ENCODE measurements at regions not wholly inside any gene's neighbourhood (a gene's known extent, or its start where the extent isn't known, plus 50 kb on each side); places are given as distances from the start of the nearest gene placed in this dataset.
"Not testable (repeated sequence)": the region's sequence is repeated elsewhere in the genome, so short reads cannot be mapped to it uniquely, and the experiment has no call there.

DNA sequence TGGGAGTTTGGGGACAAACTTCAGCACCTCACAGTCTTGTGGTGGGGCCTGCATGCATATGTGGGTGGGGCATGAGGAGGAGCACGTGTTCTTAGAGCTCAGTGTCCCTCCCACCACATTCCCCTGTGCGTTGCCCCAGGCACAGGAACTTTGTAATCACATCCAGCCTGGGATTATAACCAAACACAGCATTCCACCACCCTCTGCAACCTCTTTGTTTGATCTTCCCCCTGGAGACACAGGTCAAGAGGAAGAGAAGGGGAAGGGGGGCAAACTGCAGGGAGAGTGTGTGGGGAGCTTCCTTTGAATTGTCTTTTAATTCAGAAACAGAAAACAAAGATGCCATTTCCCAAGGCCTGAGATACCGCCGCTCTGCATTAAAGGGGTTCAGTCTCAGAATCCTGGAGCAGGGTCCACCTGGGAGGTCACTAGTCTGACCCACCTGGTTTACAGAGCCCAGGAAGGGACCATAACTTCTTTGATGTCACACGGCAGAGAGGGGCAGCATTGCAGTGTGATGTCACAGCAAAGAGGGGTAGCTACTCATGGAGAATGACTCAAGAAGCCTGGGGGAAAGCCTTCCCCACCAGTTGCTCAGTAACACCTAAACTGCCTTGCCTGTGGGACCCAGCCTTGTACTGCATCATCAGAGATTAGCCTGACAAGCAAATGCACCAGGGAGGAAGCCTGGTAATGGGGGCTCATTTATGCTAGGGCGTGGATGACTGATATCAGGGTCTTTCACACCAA, 106.3 kb upstream of the RNU6-1 start:
- DNase-seq: no peak

DNA sequence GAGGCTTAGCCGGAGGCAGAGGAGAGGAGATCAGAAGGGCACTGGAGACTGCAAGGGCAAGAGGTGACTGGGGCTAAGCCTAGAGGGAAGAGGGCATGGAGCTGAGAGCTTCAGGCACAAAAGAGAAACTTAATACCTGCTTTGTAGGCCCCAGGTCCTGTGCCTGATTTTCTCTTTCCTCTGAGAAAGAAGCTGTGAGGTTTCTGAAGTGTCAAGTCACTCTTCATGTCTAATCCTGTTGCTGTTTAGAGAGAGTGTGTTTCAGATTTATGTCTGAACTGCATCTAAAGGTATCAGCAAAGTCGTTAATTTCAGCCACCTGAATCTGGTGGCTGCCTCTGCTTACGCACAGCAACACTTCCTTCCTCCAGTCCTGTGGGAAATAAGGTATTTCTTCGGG, 106.9 kb upstream of the RNU6-1 start:
- no peak for DNase-seq

GRCh38 chr15:67947254-67948039, 106.7 kb upstream of the PIAS1 start:
- DNase-seq: no peak

- no peak for DNase-seq
These were observed 105.9 kb upstream of the PIAS1 start for GRCh38 chr15:67948215-67948614.

GRCh38 chr15:67951187-67951586, 102.9 kb upstream of the PIAS1 start:
- DNase-seq: not testable (repeated sequence)

GRCh38 chr15:67953299-67953698, 100.8 kb upstream of the PIAS1 start:
- DNase-seq: peak; percentile 60

GRCh38 chr15:67955252-67955651, 98.9 kb upstream of the PIAS1 start:
- peak; percentile 79 for DNase-seq

DNA sequence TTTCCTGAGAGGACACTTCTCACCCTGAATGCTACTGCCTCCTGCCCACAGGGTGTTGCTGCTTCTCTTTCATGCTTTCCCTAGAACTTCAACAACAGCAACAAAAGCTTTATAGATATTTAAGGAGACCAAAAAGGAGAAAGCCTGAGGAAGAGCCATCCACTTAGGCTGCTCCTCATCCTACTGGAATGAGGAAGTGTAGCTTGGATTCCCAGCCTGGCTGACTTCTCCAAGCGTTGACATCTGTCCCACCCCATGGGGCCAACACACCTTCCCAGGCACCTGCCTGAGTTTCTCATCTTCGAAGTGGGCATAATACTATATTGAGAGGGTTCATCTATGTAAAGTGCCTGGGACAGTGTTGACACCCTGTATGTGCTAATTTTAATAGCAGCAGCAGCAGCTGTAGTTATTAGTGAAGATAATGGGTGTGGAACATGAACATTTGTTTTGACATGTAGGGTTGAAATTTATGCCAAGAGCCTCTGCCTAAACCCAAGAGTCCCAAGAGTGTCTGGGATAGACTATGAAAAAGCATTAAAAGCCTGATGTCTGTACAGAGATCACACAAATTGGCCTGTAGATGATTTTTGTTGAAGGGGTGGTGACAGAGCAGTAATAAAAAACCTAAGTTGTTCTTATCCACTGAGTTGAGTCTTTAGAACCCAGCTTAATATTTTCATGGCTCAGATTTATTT, 96.5 kb upstream of the PIAS1 start:
- DNase-seq: no peak

GRCh38 chr15:67967871-67968431, 86.2 kb upstream of the PIAS1 start:
- peak; percentile 35 for DNase-seq

- DNase-seq: no peak
These were observed 85.6 kb upstream of the PIAS1 start for GRCh38 chr15:67968564-67968963.

GRCh38 chr15:67968966-67969365, 85.1 kb upstream of the PIAS1 start:
- DNase-seq: no peak

- DNase-seq: no peak
These were observed 84.2 kb upstream of the PIAS1 start for GRCh38 chr15:67969892-67970291.

GRCh38 chr15:67972377-67972776, 81.7 kb upstream of the PIAS1 start:
- DNase-seq: no peak

- no peak for DNase-seq
These were observed 80.3 kb upstream of the PIAS1 start for GRCh38 chr15:67973846-67974245.

DNA sequence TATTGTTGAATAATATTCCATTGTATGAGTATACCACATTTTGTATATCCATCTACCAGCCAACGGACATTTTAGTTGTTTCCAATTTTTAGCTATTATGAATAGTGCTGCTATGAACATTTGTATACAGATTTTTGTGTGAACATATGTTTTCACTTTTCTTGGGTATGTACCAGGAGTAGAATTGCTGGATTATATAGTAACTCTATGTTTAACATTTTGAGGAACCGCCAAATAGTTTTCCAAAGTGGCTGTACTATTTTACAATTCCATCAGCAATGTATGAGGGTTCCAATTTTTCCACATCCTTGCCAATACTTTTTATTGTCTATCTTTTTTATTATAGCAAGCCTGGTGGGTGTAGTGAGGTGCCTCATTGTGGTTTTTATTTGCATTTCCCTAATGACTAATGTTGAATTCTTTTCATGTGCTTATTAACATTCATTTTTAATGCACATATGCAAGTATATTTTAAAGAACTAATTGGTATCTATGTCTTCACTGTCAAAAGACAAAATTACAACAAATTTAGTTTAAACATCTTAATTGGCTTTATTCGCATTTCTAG, 77.5 kb upstream of the PIAS1 start:
- DNase-seq: no peak

- no peak for DNase-seq
These were observed 76.6 kb upstream of the PIAS1 start for GRCh38 chr15:67977414-67978089.

DNA sequence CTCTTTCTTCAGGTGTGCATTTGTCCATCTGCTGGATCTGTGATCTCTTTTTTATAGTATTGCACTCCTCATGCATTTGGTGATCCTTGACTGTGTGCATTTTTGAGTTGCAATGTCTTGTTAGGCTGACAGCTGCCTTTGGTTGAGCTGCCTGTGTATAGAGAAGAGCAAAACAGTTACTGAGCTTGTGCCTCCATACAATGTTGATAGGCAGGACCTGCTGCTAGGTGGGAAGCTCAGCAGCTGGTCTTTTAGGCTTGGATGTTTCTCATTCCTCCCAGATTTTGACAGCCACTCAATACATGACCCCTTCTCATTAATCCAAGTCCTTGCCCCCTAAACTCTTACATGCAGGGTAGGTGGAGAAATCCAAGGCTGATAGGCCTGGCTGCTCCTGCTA, 74.8 kb upstream of the PIAS1 start:
- DNase-seq: no peak

DNA sequence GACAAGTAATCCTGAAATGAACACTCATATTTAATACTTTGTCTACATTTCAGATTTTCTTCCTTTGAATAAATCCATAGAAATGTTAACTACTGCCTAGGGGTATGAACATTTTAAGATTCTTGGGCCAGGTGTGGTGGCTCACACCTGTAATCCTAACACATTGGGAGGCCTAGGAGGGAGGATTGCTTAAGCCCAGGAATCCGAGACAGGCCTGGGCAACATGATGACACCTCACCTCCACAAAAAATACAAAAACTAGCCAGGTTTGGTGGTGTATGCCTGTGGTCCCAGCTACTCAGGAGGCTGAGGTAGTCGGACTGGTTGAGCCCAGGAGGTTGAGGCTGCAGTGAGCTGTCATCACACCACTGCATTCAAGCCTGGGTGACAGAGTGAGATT, 73.9 kb upstream of the PIAS1 start:
- no peak for DNase-seq

- DNase-seq: no peak
These were observed 73.1 kb upstream of the PIAS1 start for GRCh38 chr15:67980773-67981685.

- DNase-seq: no peak
These were observed 72.3 kb upstream of the PIAS1 start for GRCh38 chr15:67981848-67982247.

- no peak for DNase-seq
These were observed 62.4 kb upstream of the PIAS1 start for GRCh38 chr15:67991706-67992105.
